Omental fat pad (tissue), 3 donors: ENCODE measurements at regions not wholly inside any gene's neighbourhood (a gene's known extent, or its start where the extent isn't known, plus 50 kb on each side); places are given as distances from the start of the nearest gene placed in this dataset.

Source experiments
- ATAC-seq: fragments of 150-250 bp; one replicate; pipeline ENCODE4 v1.9.1; 2016; ENCODE audit warnings: mild to moderate bottlenecking, moderate library complexity; ENCODE audit not compliant: low FRiP score
- DNase-seq: peaks from one replicate; pipeline ENCODE4 v3.0.0-alpha.2; 2019; ENCODE audit warnings: low spot score
- CTCF ChIP-seq, 3 donors: fragments of 450-650 bp; IDR thresholded peaks; one replicate each; pipeline ENCODE4 v1.5.1; 2016 to 2017; ENCODE audit warnings: antibody characterized with exemption in 3 of 3, mild to moderate bottlenecking in 3 of 3, moderate library complexity in 2 of 3

DNA sequence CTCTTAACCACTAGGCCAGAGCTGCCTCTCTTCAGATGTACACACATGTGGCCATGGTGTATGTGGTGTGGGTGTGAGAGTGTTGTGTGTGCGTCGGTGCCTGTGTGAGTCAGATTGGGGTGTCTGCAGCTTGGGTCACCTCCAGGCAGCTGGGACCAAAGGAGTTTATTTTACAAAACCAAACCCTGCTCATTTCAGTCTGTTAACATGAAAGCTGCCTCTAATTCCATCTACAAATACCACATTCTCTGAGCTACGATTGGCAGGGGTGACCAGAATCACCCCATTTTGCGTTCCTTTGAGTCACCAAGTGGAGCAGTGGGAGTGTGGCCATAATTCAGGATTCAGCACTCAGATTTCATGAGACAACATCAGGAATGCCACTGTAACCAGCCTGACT is 105.3 kb downstream of the IRX5 start:
- DNase-seq, result no peak
- TF ChIP-seq CTCF (IDR thresholded peaks at IDR 0.05), result no peak
- no peak for ATAC-seq

DNA sequence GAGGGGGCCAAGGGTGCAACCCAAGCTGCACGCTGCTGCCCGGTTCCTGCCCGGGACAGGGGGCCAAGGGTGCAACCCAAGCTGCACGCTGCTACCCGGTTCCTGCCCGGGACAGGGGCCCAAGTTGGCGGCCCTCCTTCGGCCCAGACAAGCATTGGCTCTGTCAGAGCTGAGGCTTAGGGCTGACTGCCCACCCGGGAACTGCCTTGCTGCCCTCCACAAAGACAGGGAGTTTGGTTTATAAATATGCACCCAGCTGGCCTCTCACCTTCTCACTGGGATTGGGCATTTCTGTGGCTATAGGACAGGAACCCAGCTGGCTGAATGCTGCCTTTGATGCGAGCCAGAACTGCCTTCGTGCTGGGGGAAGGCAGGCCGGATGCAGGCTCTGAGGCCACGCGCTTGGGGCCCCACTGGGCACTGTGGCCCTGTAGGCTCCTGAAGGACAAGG is 105.7 kb downstream of the IRX5 start:
- no peak for TF ChIP-seq CTCF (IDR thresholded peaks at IDR 0.05)
- DNase-seq (no peak), ATAC-seq (no peak)

- no peak for TF ChIP-seq CTCF (IDR thresholded peaks at IDR 0.05)
- ATAC-seq, result no peak
- no peak for DNase-seq
These were observed 106.4 kb downstream of the IRX5 start for GRCh38 chr16:55037046-55037445.

- TF ChIP-seq CTCF (IDR thresholded peaks at IDR 0.05), result no peak
- no peak for ATAC-seq
- DNase-seq, result no peak
These were observed 107.3 kb downstream of the IRX5 start for GRCh38 chr16:55037966-55038365.

DNA sequence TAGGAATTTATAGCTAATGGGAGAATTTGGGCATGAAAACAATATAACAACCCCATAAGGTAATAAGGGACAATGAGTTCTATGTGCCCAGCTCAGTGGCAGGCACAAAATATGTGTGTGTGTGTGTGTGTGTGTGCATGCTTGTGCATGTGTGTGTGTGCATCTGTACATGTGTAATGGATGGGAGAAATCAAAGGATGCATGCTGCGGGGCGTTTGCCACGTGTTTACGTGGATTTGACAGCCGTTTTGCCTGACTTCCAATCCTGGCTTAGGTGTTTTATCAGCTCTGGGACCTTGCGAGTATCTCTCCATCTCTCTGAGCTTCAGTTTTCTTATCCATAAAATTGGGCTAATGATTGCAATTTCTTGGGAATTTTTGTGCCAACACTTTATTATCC is 108.4 kb downstream of the IRX5 start:
- TF ChIP-seq CTCF (IDR thresholded peaks at IDR 0.05), result no peak
- ATAC-seq (no peak), DNase-seq (no peak)

DNA sequence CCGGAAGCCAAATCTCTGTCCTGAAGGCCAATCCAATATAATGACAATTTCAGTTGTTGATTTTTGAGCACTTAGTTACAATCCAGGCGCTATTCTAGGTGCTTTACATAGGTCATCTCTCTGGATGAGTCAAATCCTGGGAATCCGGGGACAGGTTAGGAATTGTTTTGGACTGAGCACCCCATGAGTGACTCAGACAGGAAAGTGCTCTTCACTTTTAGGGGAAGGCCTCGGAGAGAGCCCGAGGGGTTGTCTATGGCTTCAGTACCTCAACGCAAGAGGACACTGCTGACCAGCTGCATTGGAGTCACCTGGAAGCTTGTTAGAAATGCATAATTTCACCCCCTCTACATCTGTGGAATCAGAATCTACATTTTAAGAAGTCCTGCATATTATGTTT is 108.8 kb downstream of the IRX5 start:
- ATAC-seq (no peak), DNase-seq (no peak)
- TF ChIP-seq CTCF (IDR thresholded peaks at IDR 0.05), result no peak

- ATAC-seq, result no peak
- no peak for DNase-seq
- no peak for TF ChIP-seq CTCF (IDR thresholded peaks at IDR 0.05)
These were observed 109.3 kb downstream of the IRX5 start for GRCh38 chr16:55039931-55040330.
